Limb (tissue), 2 donors: ENCODE measurements at regions not wholly inside any gene's neighbourhood (a gene's known extent, or its start where the extent isn't known, plus 50 kb on each side); places are given as distances from the start of the nearest gene placed in this dataset.
"Not testable (repeated sequence)": the region's sequence is repeated elsewhere in the genome, so short reads cannot be mapped to it uniquely, and the experiment has no call there.

ENCODE experiments used
- DNase-seq, 2 donors: peaks; one replicate each; pipeline ENCODE4 v3.0.0-alpha.2; 2016; ENCODE audit errors: extremely low spot score in 2 of 2

- DNase-seq: no peak
Observed at GRCh38 chr10:3578682-3579081, 206.3 kb downstream of the KLF6 start.

GRCh38 chr10:3578159-3578558 is 206.8 kb downstream of the KLF6 start:
- DNase-seq: no peak

GRCh38 chr10:3574451-3574850 is 210.6 kb downstream of the KLF6 start:
- no peak for DNase-seq

- no peak for DNase-seq
Observed at GRCh38 chr10:3573498-3573897, 211.5 kb downstream of the KLF6 start.

GRCh38 chr10:3571310-3571825 is 213.6 kb downstream of the KLF6 start:
- DNase-seq: no peak

- peak in 1 of 2 donors; percentile 35 for DNase-seq
Observed at GRCh38 chr10:3570855-3571266, 214.1 kb downstream of the KLF6 start.

- no peak for DNase-seq
Observed at GRCh38 chr10:3570131-3570729, 214.8 kb downstream of the KLF6 start.

- no peak for DNase-seq
Observed at GRCh38 chr10:3568983-3569382, 216.0 kb downstream of the KLF6 start.

GRCh38 chr10:3568392-3568791 is 216.6 kb downstream of the KLF6 start:
- no peak for DNase-seq

- DNase-seq: no peak
Observed at GRCh38 chr10:3567291-3567963, 217.6 kb downstream of the KLF6 start.

GRCh38 chr10:3566627-3567026 is 218.4 kb downstream of the KLF6 start:
- no peak for DNase-seq

GRCh38 chr10:3564346-3565002 is 220.5 kb downstream of the KLF6 start:
- no peak for DNase-seq

GRCh38 chr10:3563298-3563697 is 221.7 kb downstream of the KLF6 start:
- DNase-seq: no peak

- not testable (repeated sequence) for DNase-seq
Observed at GRCh38 chr10:3560628-3561027, 224.4 kb downstream of the KLF6 start.

GRCh38 chr10:3559527-3559926 is 225.5 kb downstream of the KLF6 start:
- DNase-seq: no peak

GRCh38 chr10:3559011-3559410 is 226.0 kb downstream of the KLF6 start:
- DNase-seq: no peak

- DNase-seq: not testable (repeated sequence)
Observed at GRCh38 chr10:3556191-3557017, 228.6 kb downstream of the KLF6 start.

GRCh38 chr10:3554121-3554522 is 230.9 kb downstream of the KLF6 start:
- no peak for DNase-seq

GRCh38 chr10:3552281-3552680 is 232.7 kb downstream of the KLF6 start:
- DNase-seq: no peak

- DNase-seq: no peak
Observed at GRCh38 chr10:3551761-3552160, 233.2 kb downstream of the KLF6 start.

- no peak for DNase-seq
Observed at GRCh38 chr10:3549118-3549517, 235.9 kb downstream of the KLF6 start.

GRCh38 chr10:3548702-3549101 is 236.3 kb downstream of the KLF6 start:
- no peak for DNase-seq
